Neural progenitor cell (in vitro differentiated cells): ENCODE measurements at regions not wholly inside any gene's neighbourhood (a gene's known extent, or its start where the extent isn't known, plus 50 kb on each side); places are given as distances from the start of the nearest gene placed in this dataset.
"Not testable (repeated sequence)": the region's sequence is repeated elsewhere in the genome, so short reads cannot be mapped to it uniquely, and the experiment has no call there.

ENCODE experiments used
- CTCF ChIP-seq: fragments of 200-600 bp; sonication (generic); IDR thresholded peaks from 2 replicates; pipeline ENCODE4 v1.5.1; 2017; ENCODE audit warnings: antibody characterized with exemption, mild to moderate bottlenecking
- EZH2 ChIP-seq: fragments of 200-600 bp; sonication (generic); IDR thresholded peaks from 2 replicates; pipeline ENCODE4 v1.6.1; 2017; ENCODE audit warnings: antibody characterized with exemption, mild to moderate bottlenecking, moderate library complexity
- EZH2phosphoT487 ChIP-seq: fragments of 200-600 bp; sonication (generic); IDR thresholded peaks from 2 replicates; pipeline ENCODE4 v1.6.1; 2017; ENCODE audit warnings: antibody characterized with exemption

GRCh38 chr3:125822175-125822574, 146.8 kb upstream of the ROPN1B start:
- not testable (repeated sequence) for TF ChIP-seq CTCF, EZH2, EZH2phosphoT487
